GM19452 (cell line): ENCODE measurements at regions not wholly inside any gene's neighbourhood (a gene's known extent, or its start where the extent isn't known, plus 50 kb on each side); places are given as distances from the start of the nearest gene placed in this dataset.

Experiments used
- ATAC-seq: cut with Tn5 transposase; IDR thresholded peaks from one replicate; pipeline ENCODE4 v1.9.1; 2021; ENCODE audit not compliant: unreplicated experiment

GRCh38 chr10:36129051-36129450, 487.0 kb upstream of the FZD8 start:
- ATAC-seq: no peak

- no peak for ATAC-seq
Observed at GRCh38 chr10:36126076-36126475, 484.0 kb upstream of the FZD8 start.

- no peak for ATAC-seq
Observed at GRCh38 chr10:36119455-36119854, 477.4 kb upstream of the FZD8 start.

GRCh38 chr10:36118314-36118713, 476.2 kb upstream of the FZD8 start:
- no peak for ATAC-seq

- no peak for ATAC-seq
Observed at GRCh38 chr10:36117890-36118289, 475.8 kb upstream of the FZD8 start.

GRCh38 chr10:36117231-36117630, 475.1 kb upstream of the FZD8 start:
- no peak for ATAC-seq

- no peak for ATAC-seq
Observed at GRCh38 chr10:36116731-36117130, 474.6 kb upstream of the FZD8 start.

GRCh38 chr10:36116040-36116439, 473.9 kb upstream of the FZD8 start:
- ATAC-seq: no peak

- ATAC-seq: no peak
Observed at GRCh38 chr10:36115364-36115763, 473.3 kb upstream of the FZD8 start.

- ATAC-seq: no peak
Observed at GRCh38 chr10:36114913-36115312, 472.8 kb upstream of the FZD8 start.

GRCh38 chr10:36114141-36114540, 472.0 kb upstream of the FZD8 start:
- no peak for ATAC-seq

GRCh38 chr10:36111676-36112075, 469.6 kb upstream of the FZD8 start:
- ATAC-seq: no peak

GRCh38 chr10:36110097-36110496, 468.0 kb upstream of the FZD8 start:
- ATAC-seq: no peak

- no peak for ATAC-seq
Observed at GRCh38 chr10:36109399-36110023, 467.4 kb upstream of the FZD8 start.

GRCh38 chr10:36097696-36098095, 455.6 kb upstream of the FZD8 start:
- ATAC-seq: no peak

- ATAC-seq: no peak
Observed at GRCh38 chr10:36096576-36096975, 454.5 kb upstream of the FZD8 start.

- ATAC-seq: no peak
Observed at GRCh38 chr10:36094096-36094495, 452.0 kb upstream of the FZD8 start.

- ATAC-seq: no peak
Observed at GRCh38 chr10:36092116-36092515, 450.0 kb upstream of the FZD8 start.

- no peak for ATAC-seq
Observed at GRCh38 chr10:36091007-36091406, 448.9 kb upstream of the FZD8 start.

- no peak for ATAC-seq
Observed at GRCh38 chr10:36089790-36090440, 447.8 kb upstream of the FZD8 start.

GRCh38 chr10:36087006-36088005, 445.2 kb upstream of the FZD8 start:
- ATAC-seq: no peak

GRCh38 chr10:36075196-36075595, 433.1 kb upstream of the FZD8 start:
- ATAC-seq: no peak
